ENCODE measurements at regions not wholly inside any gene's neighbourhood (a gene's known extent, or its start where the extent isn't known, plus 50 kb on each side); places are given as distances from the start of the nearest gene placed in this dataset.

DNA sequence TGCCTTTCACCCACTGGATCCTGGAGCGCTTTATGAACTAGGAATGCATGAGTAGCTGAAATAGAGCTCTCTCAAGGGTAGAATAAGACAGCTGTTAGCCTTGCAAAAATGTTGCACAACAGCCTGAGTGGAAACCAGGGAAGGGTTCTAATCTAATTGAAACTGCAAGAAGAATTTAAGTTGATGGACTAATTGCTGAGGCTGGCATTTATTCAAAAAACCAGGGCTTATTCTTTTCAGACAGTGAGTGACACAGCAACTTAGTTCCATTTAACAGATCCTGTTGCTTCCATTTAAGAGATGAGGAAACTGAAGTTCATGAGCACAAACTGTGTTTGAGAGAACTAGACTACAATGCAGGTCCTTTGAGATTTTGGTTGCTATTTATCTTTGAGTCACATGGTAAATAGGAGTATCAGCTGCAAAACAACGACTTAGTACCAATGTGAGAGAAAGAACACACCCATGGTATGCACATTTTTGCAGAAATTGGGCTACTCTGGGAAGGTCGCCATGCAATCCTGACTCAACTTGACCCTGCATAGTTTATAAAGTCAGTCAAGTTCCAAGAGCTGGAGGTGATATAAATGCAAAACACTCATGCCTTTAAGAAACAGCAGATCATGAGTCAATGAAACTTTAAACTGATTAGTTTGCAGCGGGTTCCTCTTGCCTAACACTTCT lies 76.4 kb upstream of the PARD3B start:
- TF ChIP-seq, protein P1, sequence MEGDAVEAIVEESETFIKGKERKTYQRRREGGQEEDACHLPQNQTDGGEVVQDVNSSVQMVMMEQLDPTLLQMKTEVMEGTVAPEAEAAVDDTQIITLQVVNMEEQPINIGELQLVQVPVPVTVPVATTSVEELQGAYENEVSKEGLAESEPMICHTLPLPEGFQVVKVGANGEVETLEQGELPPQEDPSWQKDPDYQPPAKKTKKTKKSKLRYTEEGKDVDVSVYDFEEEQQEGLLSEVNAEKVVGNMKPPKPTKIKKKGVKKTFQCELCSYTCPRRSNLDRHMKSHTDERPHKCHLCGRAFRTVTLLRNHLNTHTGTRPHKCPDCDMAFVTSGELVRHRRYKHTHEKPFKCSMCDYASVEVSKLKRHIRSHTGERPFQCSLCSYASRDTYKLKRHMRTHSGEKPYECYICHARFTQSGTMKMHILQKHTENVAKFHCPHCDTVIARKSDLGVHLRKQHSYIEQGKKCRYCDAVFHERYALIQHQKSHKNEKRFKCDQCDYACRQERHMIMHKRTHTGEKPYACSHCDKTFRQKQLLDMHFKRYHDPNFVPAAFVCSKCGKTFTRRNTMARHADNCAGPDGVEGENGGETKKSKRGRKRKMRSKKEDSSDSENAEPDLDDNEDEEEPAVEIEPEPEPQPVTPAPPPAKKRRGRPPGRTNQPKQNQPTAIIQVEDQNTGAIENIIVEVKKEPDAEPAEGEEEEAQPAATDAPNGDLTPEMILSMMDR (conservative IDR thresholded peaks at IDR 0.05; ENCODE audit: low read depth, low read length): no peak
- peak; percentile 95 for DNase-seq (ENCODE audit: low read depth)
- no peak overlapping the region for H3K4me3 ChIP-seq (ENCODE audit: low read length)

DNA sequence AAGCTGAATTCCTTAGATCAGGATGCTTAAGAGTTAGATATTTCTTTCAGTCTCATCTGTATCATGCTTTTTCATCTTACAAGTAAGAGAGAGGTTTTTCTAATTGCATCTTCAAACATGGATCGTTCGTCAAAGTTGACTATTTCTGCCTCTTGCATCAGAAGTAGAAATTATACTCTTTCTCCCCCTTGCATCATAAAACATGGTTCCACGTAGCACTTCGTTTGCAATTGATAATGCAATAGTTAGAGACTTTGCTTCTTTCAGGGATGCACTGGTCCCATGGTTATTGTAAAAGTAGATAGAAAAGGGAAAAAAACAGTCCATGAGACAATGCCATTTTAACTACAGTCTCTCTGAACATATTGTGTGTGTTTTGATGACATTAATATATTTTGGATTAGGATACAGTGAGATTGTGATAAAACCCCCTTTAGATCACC lies 75.1 kb upstream of the PARD3B start:
- no peak for DNase-seq (ENCODE audit: low read depth)
- no peak overlapping the region for H3K4me3 ChIP-seq (ENCODE audit: low read length)
- TF ChIP-seq, protein P1 (conservative IDR thresholded peaks at IDR 0.05; ENCODE audit: low read depth, low read length): no peak

GRCh38 chr2:204470621-204471196 lies 74.6 kb upstream of the PARD3B start:
- TF ChIP-seq, protein P1 (conservative IDR thresholded peaks at IDR 0.05; ENCODE audit: low read depth, low read length): no peak
- H3K4me3 ChIP-seq (ENCODE audit: low read length): no peak overlapping the region

GRCh38 chr2:204472375-204472774 lies 72.9 kb upstream of the PARD3B start:
- TF ChIP-seq, protein P1 (conservative IDR thresholded peaks at IDR 0.05; ENCODE audit: low read depth, low read length): no peak
- no peak for DNase-seq (ENCODE audit: low read depth)
- no peak overlapping the region for H3K4me3 ChIP-seq (ENCODE audit: low read length)

More at GRCh38 chr2:204470621-204471196, 74.6 kb upstream of the PARD3B start:
- no peak for DNase-seq (ENCODE audit: low read depth)

GRCh38 chr2:204473224-204473623 lies 72.1 kb upstream of the PARD3B start:
- TF ChIP-seq, protein P1 (conservative IDR thresholded peaks at IDR 0.05; ENCODE audit: low read depth, low read length): no peak

DNA sequence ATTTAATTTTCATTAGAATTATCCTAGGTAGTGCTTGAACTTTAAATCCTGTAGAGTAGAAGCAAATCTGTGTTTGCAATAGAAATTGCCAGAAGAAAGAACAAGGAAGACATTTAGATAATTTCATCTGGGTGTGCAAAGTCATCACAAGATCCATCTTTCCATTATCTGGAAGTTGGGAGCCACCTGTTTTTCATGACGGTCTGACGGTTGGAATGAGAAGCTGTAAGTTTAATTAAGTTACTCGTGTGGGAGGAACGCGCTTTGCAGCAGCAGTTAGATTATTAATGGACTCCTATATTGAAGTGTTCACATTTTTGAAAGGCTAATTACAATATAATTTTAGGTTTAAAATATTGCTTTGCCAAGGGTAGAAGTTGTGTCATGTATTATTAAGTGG lies 69.9 kb upstream of the PARD3B start:
- TF ChIP-seq, protein P1 (conservative IDR thresholded peaks at IDR 0.05; ENCODE audit: low read depth, low read length): no peak
- H3K4me3 ChIP-seq (ENCODE audit: low read length): no peak overlapping the region
- DNase-seq (ENCODE audit: low read depth): no peak

More at GRCh38 chr2:204473224-204473623, 72.1 kb upstream of the PARD3B start:
- H3K4me3 ChIP-seq (ENCODE audit: low read length): no peak overlapping the region
- DNase-seq (ENCODE audit: low read depth): no peak

Measured in retinal pigment epithelial cell (primary cell).